ENCODE measurements at regions not wholly inside any gene's neighbourhood (a gene's known extent, or its start where the extent isn't known, plus 50 kb on each side); places are given as distances from the start of the nearest gene placed in this dataset.
"Not testable (repeated sequence)": the region's sequence is repeated elsewhere in the genome, so short reads cannot be mapped to it uniquely, and the experiment has no call there.

DNA sequence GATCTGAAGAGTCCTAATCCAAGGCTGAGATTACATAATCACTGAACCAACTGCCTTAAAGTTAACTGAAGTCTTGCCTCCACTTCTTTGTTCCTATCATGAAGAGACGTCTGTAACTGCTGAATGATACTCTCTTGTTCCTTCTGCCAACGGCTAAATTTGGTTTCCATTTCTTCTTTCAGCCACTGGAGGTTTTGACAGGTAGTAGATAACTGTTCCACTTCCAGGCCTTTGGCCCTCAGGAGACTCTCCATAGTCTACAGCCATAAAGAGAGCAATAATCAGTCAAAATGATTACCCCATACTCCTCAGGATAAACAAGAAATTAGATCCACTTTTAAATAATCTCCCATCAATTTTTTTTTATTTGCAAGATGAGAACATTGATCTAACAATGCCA is 128.1 kb downstream of the NBPF8 start:
- H3K27ac ChIP-seq (ENCODE audit: low read depth, low read length); H3K4me3 ChIP-seq (ENCODE audit: low read depth, low read length); H3K4me1 ChIP-seq (ENCODE audit: control insufficient read depth, insufficient read depth, low read length); H3K36me3 ChIP-seq (ENCODE audit: control insufficient read depth, insufficient read depth, low read length); H3K27me3 ChIP-seq (ENCODE audit: control insufficient read depth, insufficient read depth, low read length); DNase-seq (ENCODE audit: low read depth in 4 of 6, low spot score in 6 of 6); H3K9me3 ChIP-seq (ENCODE audit: control insufficient read depth, insufficient read depth, low read length): not testable (repeated sequence)
- WGBS (ENCODE audit: insufficient coverage) = no CpG with 5 or more reads among the region's 2 CpGs

DNA sequence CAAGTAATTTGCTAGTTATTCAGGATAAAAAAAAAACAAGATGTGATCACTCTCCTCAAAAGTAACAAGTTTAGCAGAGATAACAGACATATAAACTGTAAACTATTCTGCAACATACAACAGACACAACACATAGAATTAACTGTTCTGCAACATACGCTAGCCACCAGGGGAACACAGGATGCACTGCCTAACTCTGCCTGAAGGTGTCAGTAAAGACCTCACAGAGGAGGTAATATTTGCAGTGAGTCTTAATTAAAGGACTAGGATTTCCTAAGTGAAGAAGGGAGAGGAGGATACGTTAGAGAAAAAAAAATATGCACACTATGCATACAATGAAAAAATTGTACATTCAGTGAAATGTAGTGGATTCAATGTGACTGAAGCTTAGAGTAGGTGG is 129.6 kb downstream of the NBPF8 start:
- not testable (repeated sequence) for DNase-seq (ENCODE audit: low read depth in 4 of 6, low spot score in 6 of 6); H3K27me3 ChIP-seq (ENCODE audit: control insufficient read depth, insufficient read depth, low read length); H3K4me1 ChIP-seq (ENCODE audit: control insufficient read depth, insufficient read depth, low read length); H3K36me3 ChIP-seq (ENCODE audit: control insufficient read depth, insufficient read depth, low read length); H3K27ac ChIP-seq (ENCODE audit: low read depth, low read length); H3K9me3 ChIP-seq (ENCODE audit: control insufficient read depth, insufficient read depth, low read length); H3K4me3 ChIP-seq (ENCODE audit: low read depth, low read length)
- WGBS (ENCODE audit: insufficient coverage) = no CpG with 5 or more reads among the region's 2 CpGs

DNA sequence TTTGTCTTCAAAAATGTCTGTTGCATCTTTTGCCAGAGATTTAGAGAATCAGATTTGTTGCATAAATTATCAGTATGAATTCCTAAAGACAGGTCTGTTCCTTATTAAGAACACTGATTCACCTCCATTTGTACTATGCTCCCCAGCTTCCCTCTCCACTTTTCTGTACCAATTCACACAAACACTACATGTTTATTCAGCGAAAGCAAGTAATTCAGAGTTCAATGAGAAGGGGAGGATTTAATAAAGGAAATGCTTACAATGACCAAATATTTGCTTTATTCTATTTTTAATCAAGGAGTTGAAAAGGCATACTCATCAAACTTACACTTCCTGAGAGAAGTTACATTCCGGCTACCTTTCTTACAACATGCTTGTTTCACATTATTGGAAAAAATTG is 135.5 kb downstream of the NBPF8 start:
- WGBS (ENCODE audit: insufficient coverage) = no CpG with 5 or more reads among the region's 2 CpGs
- H3K4me1 ChIP-seq (ENCODE audit: control insufficient read depth, insufficient read depth, low read length) = not testable (repeated sequence)

DNA sequence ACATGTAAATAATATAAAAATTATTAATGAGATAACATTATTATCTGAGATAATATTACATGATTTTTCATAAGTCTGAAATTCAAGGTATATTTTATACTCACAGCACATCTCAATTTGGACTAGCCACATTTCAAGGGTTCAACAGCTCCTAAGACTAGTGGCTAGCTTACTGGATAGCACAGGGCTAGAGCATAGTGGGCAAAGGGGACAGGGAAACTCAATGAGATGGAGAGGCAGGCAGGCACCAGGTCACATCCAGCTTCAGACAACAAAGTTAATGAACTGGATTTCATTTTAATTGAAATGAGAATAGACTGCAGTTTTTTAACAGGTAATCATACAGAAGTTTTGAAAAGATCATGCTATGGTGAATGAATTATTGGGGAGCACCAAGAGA is 137.4 kb downstream of the NBPF8 start:
- H3K27me3 ChIP-seq (ENCODE audit: control insufficient read depth, insufficient read depth, low read length); H3K4me3 ChIP-seq (ENCODE audit: low read depth, low read length); H3K27ac ChIP-seq (ENCODE audit: low read depth, low read length); H3K36me3 ChIP-seq (ENCODE audit: control insufficient read depth, insufficient read depth, low read length); H3K4me1 ChIP-seq (ENCODE audit: control insufficient read depth, insufficient read depth, low read length); DNase-seq (ENCODE audit: low read depth in 4 of 6, low spot score in 6 of 6); H3K9me3 ChIP-seq (ENCODE audit: control insufficient read depth, insufficient read depth, low read length): not testable (repeated sequence)

More for the DNA sequence above, 135.5 kb downstream of the NBPF8 start:
- not testable (repeated sequence) for H3K4me3 ChIP-seq (ENCODE audit: low read depth, low read length); H3K9me3 ChIP-seq (ENCODE audit: control insufficient read depth, insufficient read depth, low read length); H3K27me3 ChIP-seq (ENCODE audit: control insufficient read depth, insufficient read depth, low read length); DNase-seq (ENCODE audit: low read depth in 4 of 6, low spot score in 6 of 6); H3K27ac ChIP-seq (ENCODE audit: low read depth, low read length); H3K36me3 ChIP-seq (ENCODE audit: control insufficient read depth, insufficient read depth, low read length)

DNA sequence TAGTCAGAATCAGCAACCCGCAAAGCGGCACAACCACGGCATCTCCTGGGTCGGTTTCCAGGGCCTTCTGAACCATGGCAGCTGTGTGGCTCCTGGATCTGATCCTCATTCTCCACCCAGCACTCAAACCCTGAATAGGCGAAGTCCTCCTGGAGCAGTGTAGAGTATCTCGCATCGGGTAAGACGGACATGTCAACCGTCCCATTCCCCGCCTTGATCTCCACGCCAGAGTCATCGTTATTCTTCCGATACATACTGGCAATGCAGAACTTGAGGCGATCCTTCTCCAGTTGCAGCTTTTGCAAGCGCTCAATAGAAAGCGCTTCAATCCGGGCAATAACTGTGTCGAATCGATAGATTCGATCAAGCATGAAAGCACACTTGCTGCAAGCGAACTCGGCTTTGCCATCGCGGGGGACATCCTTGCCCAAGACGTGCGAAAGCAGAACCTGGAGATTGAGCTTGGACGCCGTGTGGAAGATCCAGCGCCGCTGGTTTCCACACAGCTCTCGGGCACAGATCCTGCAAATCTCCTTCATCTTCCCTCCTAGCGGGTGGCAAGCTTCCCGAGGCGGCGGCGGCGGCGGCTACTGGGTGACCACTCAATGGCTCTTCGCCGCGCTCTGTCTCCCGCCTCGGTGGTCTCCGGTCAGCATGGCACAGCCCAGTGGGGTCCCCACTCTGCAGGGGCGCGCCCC is 142.9 kb downstream of the NBPF8 start:
- H3K9me3 ChIP-seq (ENCODE audit: control insufficient read depth, insufficient read depth, low read length); H3K27me3 ChIP-seq (ENCODE audit: control insufficient read depth, insufficient read depth, low read length); H3K4me1 ChIP-seq (ENCODE audit: control insufficient read depth, insufficient read depth, low read length); H3K36me3 ChIP-seq (ENCODE audit: control insufficient read depth, insufficient read depth, low read length); H3K27ac ChIP-seq (ENCODE audit: low read depth, low read length): not testable (repeated sequence)
- DNase-seq (ENCODE audit: low read depth in 4 of 6, low spot score in 6 of 6) = peak in 2 of 6 donors; percentile 44 to 55
- WGBS (ENCODE audit: insufficient coverage) = no CpG with 5 or more reads among the region's 46 CpGs
- H3K4me3 ChIP-seq (ENCODE audit: low read depth, low read length) = peak overlapping the region; percentile 44

DNA sequence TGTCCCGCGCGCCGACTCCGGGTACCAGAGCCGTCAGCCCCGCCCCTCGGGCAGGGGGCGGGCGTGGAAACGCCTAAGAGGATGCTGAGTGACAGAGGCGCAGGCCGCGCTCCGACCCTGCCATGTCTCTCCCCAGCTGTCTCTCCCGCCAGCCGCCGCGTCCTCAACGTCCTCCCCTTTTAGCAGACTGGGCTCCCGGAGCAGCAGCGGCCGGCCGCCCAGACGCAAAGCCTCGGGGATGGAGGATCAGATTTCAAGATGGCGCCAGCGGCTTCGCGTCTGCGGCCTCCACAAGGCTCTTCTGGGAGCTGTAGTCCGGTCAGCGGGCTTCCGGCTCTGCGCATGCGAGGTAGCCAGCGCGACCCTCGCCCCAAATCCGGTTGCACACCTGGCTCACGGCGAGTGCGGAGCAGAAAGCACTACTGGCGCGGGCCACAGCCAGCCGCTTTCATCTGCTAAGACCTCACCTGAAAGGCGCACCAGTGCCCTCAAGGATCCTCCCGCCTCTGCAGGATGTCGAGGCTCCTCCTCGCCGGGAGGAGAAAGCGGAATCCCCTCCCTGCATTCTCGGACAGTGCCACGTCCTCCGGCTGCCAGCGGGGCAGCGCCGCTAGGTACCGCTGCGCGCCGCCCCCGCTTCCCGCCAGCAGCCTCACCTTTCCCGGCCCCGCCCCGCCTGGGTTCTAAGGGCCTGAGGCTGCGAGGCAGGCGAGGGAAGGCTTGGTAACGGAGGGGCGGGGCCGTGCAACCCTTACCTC is 143.6 kb downstream of the NBPF8 start:
- DNase-seq (ENCODE audit: low read depth in 4 of 6, low spot score in 6 of 6) = peak in 4 of 6 donors; percentile 20 to 80 (median 78)
- not testable (repeated sequence) for H3K27me3 ChIP-seq (ENCODE audit: control insufficient read depth, insufficient read depth, low read length); H3K36me3 ChIP-seq (ENCODE audit: control insufficient read depth, insufficient read depth, low read length); H3K9me3 ChIP-seq (ENCODE audit: control insufficient read depth, insufficient read depth, low read length); H3K4me1 ChIP-seq (ENCODE audit: control insufficient read depth, insufficient read depth, low read length)
- H3K4me3 ChIP-seq (ENCODE audit: low read depth, low read length) = peak overlapping the region; percentile 49
- 0% methylated on average over 12 of the region's 72 CpGs for WGBS (ENCODE audit: insufficient coverage)
- H3K27ac ChIP-seq (ENCODE audit: low read depth, low read length) = peak overlapping the region; percentile 76

DNA sequence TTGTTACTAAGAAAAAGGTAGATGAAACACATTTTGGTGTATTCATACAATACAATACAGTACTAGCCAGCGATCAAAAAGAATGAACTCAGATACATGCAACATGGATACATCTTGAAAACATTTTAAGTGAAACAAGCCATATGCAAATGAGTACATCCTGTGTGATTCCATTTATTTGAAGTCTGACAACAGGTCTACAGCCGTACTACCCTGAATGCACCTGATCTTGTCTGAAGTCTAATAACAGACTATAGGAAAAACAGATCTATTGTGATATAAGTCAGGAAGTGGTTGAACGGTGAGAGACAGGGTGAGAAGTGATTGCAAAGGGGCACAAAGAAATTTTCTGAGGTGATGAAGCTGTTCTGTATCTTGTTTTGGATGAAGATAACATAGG is 146.9 kb downstream of the NBPF8 start:
- WGBS (ENCODE audit: insufficient coverage) = no CpG with 5 or more reads among the region's 3 CpGs
- H3K9me3 ChIP-seq (ENCODE audit: control insufficient read depth, insufficient read depth, low read length); DNase-seq (ENCODE audit: low read depth in 4 of 6, low spot score in 6 of 6); H3K27me3 ChIP-seq (ENCODE audit: control insufficient read depth, insufficient read depth, low read length); H3K4me1 ChIP-seq (ENCODE audit: control insufficient read depth, insufficient read depth, low read length); H3K4me3 ChIP-seq (ENCODE audit: low read depth, low read length); H3K27ac ChIP-seq (ENCODE audit: low read depth, low read length); H3K36me3 ChIP-seq (ENCODE audit: control insufficient read depth, insufficient read depth, low read length): not testable (repeated sequence)

DNA sequence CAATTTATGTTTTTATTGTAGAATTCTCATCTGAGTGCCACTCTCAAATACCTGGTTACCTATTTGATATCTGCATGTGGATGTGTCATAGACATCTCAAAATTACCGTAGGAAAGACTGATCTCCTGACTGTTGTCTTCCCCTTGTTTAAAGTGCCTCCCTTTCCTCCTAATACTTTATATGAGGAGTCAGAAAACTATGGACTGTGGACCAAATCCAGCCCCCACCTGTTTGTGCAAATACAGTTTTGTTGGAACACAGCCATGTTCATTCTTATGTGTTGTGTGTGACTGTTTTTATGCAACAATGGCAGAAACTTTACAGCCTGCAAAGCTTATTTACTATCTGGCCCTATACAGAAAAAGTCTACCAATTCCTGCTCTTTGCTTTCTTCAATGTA is 150.6 kb downstream of the NBPF8 start:
- not testable (repeated sequence) for H3K4me3 ChIP-seq (ENCODE audit: low read depth, low read length); H3K27me3 ChIP-seq (ENCODE audit: control insufficient read depth, insufficient read depth, low read length); DNase-seq (ENCODE audit: low read depth in 4 of 6, low spot score in 6 of 6); H3K9me3 ChIP-seq (ENCODE audit: control insufficient read depth, insufficient read depth, low read length); H3K27ac ChIP-seq (ENCODE audit: low read depth, low read length); H3K36me3 ChIP-seq (ENCODE audit: control insufficient read depth, insufficient read depth, low read length); H3K4me1 ChIP-seq (ENCODE audit: control insufficient read depth, insufficient read depth, low read length)
- WGBS (ENCODE audit: insufficient coverage) = no CpG with 5 or more reads among the region's 1 CpG

DNA sequence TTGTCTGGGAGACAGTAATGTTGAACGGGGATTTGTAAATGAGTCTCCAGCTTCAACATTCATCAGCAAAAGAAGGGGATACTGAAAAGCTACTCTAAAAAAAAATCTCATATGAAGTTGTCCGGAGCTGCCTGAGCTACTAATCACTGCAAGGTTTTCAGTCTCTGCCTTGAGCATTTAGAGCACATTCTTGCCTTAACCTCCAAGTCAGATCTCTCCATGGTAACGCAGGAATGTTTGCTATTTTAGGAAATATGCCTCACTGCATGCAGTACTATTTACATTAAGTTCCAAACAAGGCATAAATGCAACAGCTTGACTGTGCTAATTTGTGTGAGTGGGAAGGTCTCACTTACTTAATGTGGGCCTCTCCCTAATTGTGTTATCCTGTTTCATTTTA is 152.8 kb downstream of the NBPF8 start:
- not testable (repeated sequence) for H3K4me3 ChIP-seq (ENCODE audit: low read depth, low read length); H3K27me3 ChIP-seq (ENCODE audit: control insufficient read depth, insufficient read depth, low read length); H3K27ac ChIP-seq (ENCODE audit: low read depth, low read length); H3K4me1 ChIP-seq (ENCODE audit: control insufficient read depth, insufficient read depth, low read length); DNase-seq (ENCODE audit: low read depth in 4 of 6, low spot score in 6 of 6); H3K36me3 ChIP-seq (ENCODE audit: control insufficient read depth, insufficient read depth, low read length); H3K9me3 ChIP-seq (ENCODE audit: control insufficient read depth, insufficient read depth, low read length)
- no CpG with 5 or more reads among the region's 3 CpGs for WGBS (ENCODE audit: insufficient coverage)

DNA sequence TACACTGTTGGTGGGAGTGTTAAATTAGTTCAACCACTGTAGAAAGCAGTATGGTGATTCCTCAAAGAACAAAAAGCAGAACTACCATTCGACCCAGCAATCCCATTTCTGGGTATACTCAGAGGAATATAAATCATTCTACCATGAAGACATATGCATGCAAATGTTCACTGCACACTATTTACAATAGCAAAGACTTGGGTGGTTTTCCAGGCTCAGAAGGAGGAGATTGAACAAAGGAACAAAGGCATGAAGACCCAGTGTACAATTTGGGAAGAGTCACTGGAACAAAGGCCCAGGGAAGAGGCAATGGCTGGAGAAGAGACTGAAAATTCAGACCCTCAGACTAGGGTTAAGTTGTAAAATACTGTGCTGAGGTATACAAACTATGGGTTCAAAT is 148.5 kb upstream of the NBPF26 start:
- H3K4me3 ChIP-seq (ENCODE audit: low read depth, low read length); H3K36me3 ChIP-seq (ENCODE audit: control insufficient read depth, insufficient read depth, low read length); H3K27me3 ChIP-seq (ENCODE audit: control insufficient read depth, insufficient read depth, low read length); H3K9me3 ChIP-seq (ENCODE audit: control insufficient read depth, insufficient read depth, low read length); H3K27ac ChIP-seq (ENCODE audit: low read depth, low read length); H3K4me1 ChIP-seq (ENCODE audit: control insufficient read depth, insufficient read depth, low read length); DNase-seq (ENCODE audit: low read depth in 4 of 6, low spot score in 6 of 6): not testable (repeated sequence)
- no CpG with 5 or more reads among the region's 1 CpG for WGBS (ENCODE audit: insufficient coverage)
